ENCODE measurements at regions not wholly inside any gene's neighbourhood (a gene's known extent, or its start where the extent isn't known, plus 50 kb on each side); places are given as distances from the start of the nearest gene placed in this dataset.
"Not testable (repeated sequence)": the region's sequence is repeated elsewhere in the genome, so short reads cannot be mapped to it uniquely, and the experiment has no call there.

DNA sequence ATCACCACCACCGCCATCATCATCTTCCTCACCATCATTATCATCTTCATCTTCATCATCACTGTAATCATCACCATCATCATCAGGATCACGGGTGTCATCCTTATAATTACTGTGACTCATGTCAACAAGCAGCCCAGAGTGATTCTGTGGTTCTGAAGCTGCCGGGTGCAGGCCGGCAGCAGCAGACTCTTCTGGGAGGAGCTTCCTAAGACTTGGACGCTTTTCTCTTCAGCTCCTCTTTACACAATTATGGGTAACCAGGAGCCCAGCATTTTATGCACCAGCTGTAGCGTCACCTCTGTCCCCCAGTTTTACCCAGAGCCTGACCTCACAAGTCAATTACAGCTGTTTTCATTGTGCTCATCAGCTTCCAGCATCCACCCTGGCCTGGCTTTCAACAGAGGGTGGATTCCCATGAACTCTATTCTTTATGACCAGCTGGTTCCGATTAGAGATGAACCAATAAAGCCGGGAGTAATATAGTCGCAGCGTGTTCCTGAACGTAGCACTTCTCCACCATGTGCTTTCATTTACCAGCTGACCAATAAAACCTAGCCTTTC lies 275.8 kb downstream of the FOXL1 start:
- POLR2A ChIA-PET: no interaction called here
- no peaks in the 10 kb centered on the region for H3K27me3 ChIP-seq (ENCODE audit: insufficient read depth, low read length, poor library complexity, severe bottlenecking)

DNA sequence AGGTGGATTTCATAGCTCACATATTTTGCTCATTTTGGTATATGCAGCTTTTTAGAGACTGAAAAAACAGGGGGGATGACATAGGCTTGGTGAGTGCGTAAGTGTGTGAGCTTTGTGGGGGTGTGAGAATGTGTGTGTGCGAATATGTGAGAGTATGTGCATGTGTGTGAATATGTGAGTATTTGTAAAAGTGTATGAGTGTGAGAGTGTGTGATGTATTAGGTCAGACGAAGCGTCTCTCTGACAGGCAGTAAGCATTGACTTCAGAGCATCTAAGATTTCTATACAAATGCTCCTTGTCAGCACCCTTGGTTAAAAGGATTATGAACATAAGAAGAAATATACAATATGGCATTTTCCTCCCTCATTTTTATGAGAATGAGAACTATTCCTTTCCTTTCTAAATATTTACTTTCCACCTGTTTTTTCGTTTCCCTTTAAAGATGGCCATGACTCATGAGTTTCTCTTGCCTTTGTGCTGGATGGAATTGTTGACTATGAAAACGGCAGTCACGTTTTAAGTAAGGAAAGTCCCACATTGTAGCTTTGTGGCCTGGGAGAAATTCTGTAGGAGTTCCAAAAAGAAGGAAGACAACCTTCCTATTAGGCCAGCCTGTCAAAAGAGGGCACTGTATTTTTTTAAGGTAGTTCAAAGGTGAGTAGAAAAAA lies 276.4 kb downstream of the FOXL1 start:
- CTCF ChIA-PET: no interaction called here

More for the DNA sequence above, 275.8 kb downstream of the FOXL1 start:
- Histone ChIP-seq H3K36me3 (ENCODE audit: insufficient read depth, low read length) (no peaks in the 10 kb centered on the region), H3K4me1 (ENCODE audit: insufficient read depth, low read length) (no peaks in the 10 kb centered on the region), H3K27ac (ENCODE audit: low read depth, low read length) (no peak overlapping the region), H3K9me3 (ENCODE audit: low read length) (no peaks in the 10 kb centered on the region), H3K4me3 (ENCODE audit: low read length) (no peak overlapping the region)
- Mint-ChIP-seq H3K27me3 (peaks cover 0 to under 1% of the 10 kb centered on the region in 2 donors), H3K36me3 (no peaks in the 10 kb centered on the region), H3K4me3 (no peak overlapping the region), H3K27ac (no peak overlapping the region), H3K9me3 (no peaks in the 10 kb centered on the region), H3K4me1 (no peaks in the 10 kb centered on the region)
- CTCF ChIA-PET: no interaction called here
- no peak for DNase-seq

DNA sequence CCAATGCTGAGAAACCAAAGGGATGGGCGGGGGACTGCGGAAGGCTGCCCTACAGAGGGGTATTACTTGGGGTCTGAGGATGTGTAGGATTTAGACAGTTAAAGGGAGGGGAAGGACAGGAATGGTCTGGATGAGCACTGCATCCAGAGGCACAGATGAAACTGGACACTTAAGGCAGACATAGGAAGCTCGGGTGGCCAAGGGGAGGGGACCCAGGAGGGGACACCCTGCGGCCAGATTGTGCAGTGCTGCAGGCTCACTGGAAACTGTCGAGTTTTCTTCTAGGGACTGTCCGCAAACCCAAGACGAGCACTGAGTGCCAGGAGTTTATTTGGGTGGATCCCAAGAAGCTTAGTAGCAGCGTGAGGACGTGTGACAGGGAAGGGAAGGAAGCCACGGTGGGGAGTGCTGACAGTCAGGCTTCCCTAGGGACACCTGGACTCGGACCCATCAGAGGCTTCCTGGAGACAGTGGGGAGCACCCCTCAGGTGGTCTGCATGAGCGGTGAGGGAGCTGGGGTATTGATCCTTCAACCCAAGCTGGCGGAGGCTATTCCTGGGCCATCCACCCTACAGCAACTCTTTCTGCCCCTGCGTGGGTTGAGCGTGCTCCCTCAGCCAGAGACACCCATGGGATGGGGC lies 278.7 kb downstream of the FOXL1 start:
- Mint-ChIP-seq H3K27me3 (no peaks in the 10 kb centered on the region), H3K27ac (no peak overlapping the region), H3K9me3 (no peaks in the 10 kb centered on the region), H3K4me3 (no peak overlapping the region), H3K36me3 (no peaks in the 10 kb centered on the region), H3K4me1 (no peaks in the 10 kb centered on the region)
- Histone ChIP-seq H3K27me3 (ENCODE audit: insufficient read depth, low read length, poor library complexity, severe bottlenecking) (no peaks in the 10 kb centered on the region), H3K4me1 (ENCODE audit: insufficient read depth, low read length) (no peaks in the 10 kb centered on the region), H3K36me3 (ENCODE audit: insufficient read depth, low read length) (no peaks in the 10 kb centered on the region), H3K27ac (ENCODE audit: low read depth, low read length) (no peak overlapping the region), H3K4me3 (ENCODE audit: low read length) (no peak overlapping the region), H3K9me3 (ENCODE audit: low read length) (no peaks in the 10 kb centered on the region)
- POLR2A ChIA-PET: no interaction called here
- CTCF ChIA-PET: no interaction called here
- no peak for DNase-seq

More for the DNA sequence above, 276.4 kb downstream of the FOXL1 start:
- H3K4me1 Mint-ChIP-seq: no peaks in the 10 kb centered on the region
- no peaks in the 10 kb centered on the region for H3K27me3 Mint-ChIP-seq
- no peak overlapping the region for H3K27ac Mint-ChIP-seq
- no peak overlapping the region for H3K4me3 ChIP-seq (ENCODE audit: low read length)
- POLR2A ChIA-PET: no interaction called here
- no peaks in the 10 kb centered on the region for H3K36me3 Mint-ChIP-seq
- no peaks in the 10 kb centered on the region for H3K9me3 ChIP-seq (ENCODE audit: low read length)
- no peak overlapping the region for H3K4me3 Mint-ChIP-seq
- no peak overlapping the region for H3K27ac ChIP-seq (ENCODE audit: low read depth, low read length)
- no peaks in the 10 kb centered on the region for H3K27me3 ChIP-seq (ENCODE audit: insufficient read depth, low read length, poor library complexity, severe bottlenecking)
- no peaks in the 10 kb centered on the region for H3K9me3 Mint-ChIP-seq
- no peaks in the 10 kb centered on the region for H3K4me1 ChIP-seq (ENCODE audit: insufficient read depth, low read length)
- DNase-seq: no peak
- no peaks in the 10 kb centered on the region for H3K36me3 ChIP-seq (ENCODE audit: insufficient read depth, low read length)

DNA sequence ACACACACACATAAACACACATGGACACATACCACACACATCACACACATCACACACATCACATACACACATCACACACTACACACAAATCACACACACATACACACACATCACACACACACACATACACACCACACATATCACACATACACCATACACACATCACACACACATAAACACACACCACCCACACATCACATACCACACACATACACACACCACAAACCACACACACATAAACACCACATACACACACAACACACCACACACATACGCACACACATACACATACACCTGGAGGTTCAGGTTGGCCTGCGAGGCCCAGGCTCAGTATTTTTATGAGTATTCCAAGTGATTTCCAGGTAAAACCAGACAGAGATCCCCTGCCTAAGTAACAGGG lies 279.5 kb downstream of the FOXL1 start:
- H3K9me3 Mint-ChIP-seq: no peaks in the 10 kb centered on the region
- no peaks in the 10 kb centered on the region for H3K27me3 Mint-ChIP-seq

DNA sequence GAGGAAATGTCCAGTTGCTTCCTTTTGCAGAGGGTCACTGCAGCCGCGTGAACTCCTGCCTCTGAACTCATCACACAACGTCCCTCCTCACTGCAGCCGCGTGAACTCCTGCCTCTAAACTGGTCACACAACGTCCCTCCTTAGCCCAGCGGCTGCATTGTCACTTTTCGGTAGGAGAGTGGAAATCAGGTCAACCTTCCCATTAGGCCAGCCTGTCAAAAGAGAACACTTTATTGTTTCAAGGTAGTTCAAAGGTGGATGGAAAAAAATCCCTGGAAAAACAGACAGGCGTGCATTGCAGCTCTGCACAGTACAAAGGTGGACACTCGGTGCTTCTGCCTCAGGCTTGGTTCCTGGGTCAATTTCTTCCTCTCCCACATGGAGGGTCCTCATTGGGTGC lies 280.2 kb downstream of the FOXL1 start:
- no peaks in the 10 kb centered on the region for H3K4me1 Mint-ChIP-seq
- Histone ChIP-seq H3K36me3 (ENCODE audit: insufficient read depth, low read length) (no peaks in the 10 kb centered on the region), H3K27ac (ENCODE audit: low read depth, low read length) (no peak overlapping the region), H3K4me3 (ENCODE audit: low read length) (no peak overlapping the region), H3K4me1 (ENCODE audit: insufficient read depth, low read length) (no peaks in the 10 kb centered on the region), H3K9me3 (ENCODE audit: low read length) (no peaks in the 10 kb centered on the region), H3K27me3 (ENCODE audit: insufficient read depth, low read length, poor library complexity, severe bottlenecking) (no peaks in the 10 kb centered on the region)
- no peak overlapping the region for H3K4me3 Mint-ChIP-seq
- no peaks in the 10 kb centered on the region for H3K27me3 Mint-ChIP-seq
- H3K27ac Mint-ChIP-seq: no peak overlapping the region
- CTCF ChIA-PET: no interaction called here
- H3K9me3 Mint-ChIP-seq: peaks cover 0 to under 1% (median 0%) of the 10 kb centered on the region in 5 donors
- no peaks in the 10 kb centered on the region for H3K36me3 Mint-ChIP-seq
- POLR2A ChIA-PET: no interaction called here
- DNase-seq: no peak

More for the DNA sequence above, 279.5 kb downstream of the FOXL1 start:
- ChIA-PET CTCF (no interaction called here), POLR2A (no interaction called here)
- H3K27ac Mint-ChIP-seq: no peak overlapping the region
- H3K4me3 Mint-ChIP-seq: no peak overlapping the region
- Histone ChIP-seq H3K27ac (ENCODE audit: low read depth, low read length) (no peak overlapping the region), H3K4me1 (ENCODE audit: insufficient read depth, low read length) (no peaks in the 10 kb centered on the region), H3K27me3 (ENCODE audit: insufficient read depth, low read length, poor library complexity, severe bottlenecking) (no peaks in the 10 kb centered on the region), H3K36me3 (ENCODE audit: insufficient read depth, low read length) (no peaks in the 10 kb centered on the region), H3K9me3 (ENCODE audit: low read length) (no peaks in the 10 kb centered on the region), H3K4me3 (ENCODE audit: low read length) (no peak overlapping the region)
- DNase-seq: no peak
- H3K36me3 Mint-ChIP-seq: no peaks in the 10 kb centered on the region
- H3K4me1 Mint-ChIP-seq: no peaks in the 10 kb centered on the region

DNA sequence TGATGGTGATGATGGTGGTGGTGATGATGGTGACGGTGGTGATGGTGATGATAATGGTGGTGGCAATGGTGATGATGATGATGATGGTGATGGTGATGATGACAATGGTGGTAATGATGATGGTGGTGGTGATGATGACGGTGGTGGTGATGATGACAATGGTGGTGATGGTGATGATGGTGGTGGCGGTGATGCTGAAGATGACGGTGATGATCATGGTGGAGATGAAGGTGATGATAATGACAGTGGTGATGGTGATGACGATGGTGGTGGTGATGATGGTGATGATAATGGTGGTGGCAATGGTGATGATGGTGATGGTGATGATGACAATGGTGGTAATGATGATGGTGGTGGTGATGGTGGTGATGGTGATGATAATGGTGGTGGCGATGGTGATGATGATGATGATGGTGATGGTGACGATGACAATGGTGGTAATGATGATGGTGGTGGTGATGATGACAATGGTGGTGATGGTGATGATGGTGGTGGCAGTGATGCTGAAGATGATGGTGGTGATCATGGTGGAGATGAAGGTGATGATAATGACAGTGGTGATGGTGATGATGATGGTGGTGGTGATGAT lies 283.0 kb downstream of the FOXL1 start:
- CTCF ChIA-PET; H3K36me3 Mint-ChIP-seq; H3K4me1 ChIP-seq (ENCODE audit: insufficient read depth, low read length); H3K36me3 ChIP-seq (ENCODE audit: insufficient read depth, low read length); H3K27ac ChIP-seq (ENCODE audit: low read depth, low read length); POLR2A ChIA-PET; H3K4me1 Mint-ChIP-seq; H3K4me3 ChIP-seq (ENCODE audit: low read length); DNase-seq; H3K27me3 ChIP-seq (ENCODE audit: insufficient read depth, low read length, poor library complexity, severe bottlenecking); H3K27ac Mint-ChIP-seq; H3K4me3 Mint-ChIP-seq; H3K9me3 ChIP-seq (ENCODE audit: low read length); H3K9me3 Mint-ChIP-seq; H3K27me3 Mint-ChIP-seq: not testable (repeated sequence)

DNA sequence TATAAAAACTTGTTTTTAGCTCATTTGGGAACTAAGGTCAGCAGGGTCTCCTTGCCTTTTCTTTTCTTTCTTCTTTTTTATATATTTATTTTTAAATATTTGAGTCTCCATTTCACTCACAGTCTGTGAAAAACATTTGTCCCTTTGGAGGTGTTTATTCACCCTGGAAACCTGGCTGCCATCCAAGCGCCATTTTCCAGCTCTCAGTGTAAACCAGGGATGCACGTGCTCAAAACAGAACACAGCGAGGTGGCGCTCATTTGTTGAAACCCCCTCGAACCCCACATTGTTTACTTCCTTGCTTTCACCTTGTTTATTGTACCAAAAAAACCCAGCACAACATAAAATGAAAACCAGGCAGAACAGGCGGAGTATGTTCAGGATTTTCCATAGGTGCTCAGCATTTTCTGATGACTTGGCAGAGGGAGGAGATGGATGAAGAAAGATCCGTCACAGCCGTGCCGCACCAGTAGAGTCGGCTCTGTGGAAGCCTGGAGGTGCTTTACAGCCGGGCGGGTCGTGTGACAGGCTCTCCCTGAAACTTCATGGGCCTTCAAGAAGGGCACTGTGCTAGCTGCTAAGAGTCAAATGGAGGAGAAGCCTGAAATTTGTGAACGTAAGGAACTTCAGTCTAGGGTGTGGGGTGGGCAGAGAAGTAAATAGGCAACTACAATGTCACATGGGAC lies 284.4 kb downstream of the FOXL1 start:
- DNase-seq: no peak
- Mint-ChIP-seq H3K36me3 (no peaks in the 10 kb centered on the region), H3K4me1 (no peaks in the 10 kb centered on the region), H3K27me3 (peaks cover 0 to 2% of the 10 kb centered on the region in 2 donors), H3K27ac (no peak overlapping the region), H3K9me3 (peaks cover 0 to 5% (median 0%) of the 10 kb centered on the region in 5 donors), H3K4me3 (no peak overlapping the region)
- H3K4me1 ChIP-seq (ENCODE audit: insufficient read depth, low read length): no peaks in the 10 kb centered on the region
- no peaks in the 10 kb centered on the region for H3K36me3 ChIP-seq (ENCODE audit: insufficient read depth, low read length)
- no peak overlapping the region for H3K27ac ChIP-seq (ENCODE audit: low read depth, low read length)
- POLR2A ChIA-PET: no interaction called here
- CTCF ChIA-PET: no interaction called here
- no peaks in the 10 kb centered on the region for H3K9me3 ChIP-seq (ENCODE audit: low read length)
- no peak overlapping the region for H3K4me3 ChIP-seq (ENCODE audit: low read length)
- no peaks in the 10 kb centered on the region for H3K27me3 ChIP-seq (ENCODE audit: insufficient read depth, low read length, poor library complexity, severe bottlenecking)

DNA sequence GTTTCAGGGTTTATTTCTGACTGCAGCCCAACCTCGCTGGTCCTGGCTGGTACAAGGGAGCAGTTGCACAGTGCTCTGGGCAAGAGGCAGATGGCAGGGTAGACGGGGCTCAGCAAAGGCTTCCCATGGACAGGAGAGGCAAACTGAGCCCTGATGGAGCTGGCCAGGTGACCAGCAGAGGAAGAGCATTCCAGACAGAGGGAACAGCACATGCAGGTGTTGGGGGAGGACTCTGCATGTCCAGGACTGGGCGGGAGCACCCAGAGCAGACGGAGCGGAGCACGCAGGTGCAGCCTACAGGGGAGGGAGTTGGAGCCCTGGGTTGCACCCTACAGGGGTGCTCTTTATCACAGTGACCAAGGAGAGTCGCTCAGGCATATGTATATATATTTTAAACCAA lies 285.3 kb downstream of the FOXL1 start:
- H3K4me1 ChIP-seq (ENCODE audit: insufficient read depth, low read length): no peaks in the 10 kb centered on the region
- Mint-ChIP-seq H3K36me3 (no peaks in the 10 kb centered on the region), H3K27ac (no peak overlapping the region), H3K4me1 (no peaks in the 10 kb centered on the region), H3K4me3 (no peak overlapping the region), H3K27me3 (peaks cover 0 to 3% of the 10 kb centered on the region in 2 donors), H3K9me3 (peaks cover 0 to 5% (median 0%) of the 10 kb centered on the region in 5 donors)
- DNase-seq: no peak
- no peaks in the 10 kb centered on the region for H3K9me3 ChIP-seq (ENCODE audit: low read length)
- H3K4me3 ChIP-seq (ENCODE audit: low read length): no peak overlapping the region
- ChIA-PET CTCF (no interaction called here), POLR2A (no interaction called here)
- no peaks in the 10 kb centered on the region for H3K36me3 ChIP-seq (ENCODE audit: insufficient read depth, low read length)
- H3K27ac ChIP-seq (ENCODE audit: low read depth, low read length): no peak overlapping the region
- no peaks in the 10 kb centered on the region for H3K27me3 ChIP-seq (ENCODE audit: insufficient read depth, low read length, poor library complexity, severe bottlenecking)
